ENCODE measurements at regions not wholly inside any gene's neighbourhood (a gene's known extent, or its start where the extent isn't known, plus 50 kb on each side); places are given as distances from the start of the nearest gene placed in this dataset.

- TF ChIP-seq REST (IDR thresholded peaks at IDR 0.05; ENCODE audit: low read depth, low read length) (no peak), MAX (IDR thresholded peaks at IDR 0.05; ENCODE audit: low read depth) (no peak), CHD2 (IDR thresholded peaks at IDR 0.05; ENCODE audit: low read length, partially characterized antibody) (no peak), FOXM1 (IDR thresholded peaks at IDR 0.05; ENCODE audit: low read depth) (no peak), PBX3 (IDR thresholded peaks at IDR 0.05) (peak; percentile 40; the same call in 1 of the 2 replicates), MXI1 (IDR thresholded peaks at IDR 0.05; ENCODE audit: low read depth, low read length) (no peak), ZBTB33 (IDR thresholded peaks at IDR 0.05; ENCODE audit: borderline replicate concordance, low read depth) (no peak), SMC3 (IDR thresholded peaks at IDR 0.05; ENCODE audit: low read depth, low read length) (no peak), EP300 (IDR thresholded peaks at IDR 0.05; ENCODE audit: borderline replicate concordance in 1 of 2, low read depth in 1 of 2, low read length in 1 of 2) (peak in 1 of 2 experiments; percentile 11; a peak in 1 of 4 replicates), JUND (IDR thresholded peaks at IDR 0.05) (peak; percentile 4; the same call in 1 of the 2 replicates), RFX5 (IDR thresholded peaks at IDR 0.05; ENCODE audit: low read length) (no peak), GABPA (IDR thresholded peaks at IDR 0.05; ENCODE audit: low read depth) (no peak), TCF12 (IDR thresholded peaks at IDR 0.05) (peak; percentile 48), MEF2A (IDR thresholded peaks at IDR 0.05; ENCODE audit: borderline replicate concordance, low read depth) (no peak), CTCF (IDR thresholded peaks at IDR 0.05) (no peak), RXRA (IDR thresholded peaks at IDR 0.05; ENCODE audit: borderline replicate concordance, low read depth) (no peak), FOXJ3 (CRISPR knock-in tag; IDR thresholded peaks at IDR 0.05) (no peak), POLR2AphosphoS5 (IDR thresholded peaks at IDR 0.05; ENCODE audit: low read depth, low read length) (no peak)
Observed at GRCh38 chrX:150094996-150095395, 156.7 kb upstream of the EOLA2 start (continued).
